OCI-LY3 (cell line): ENCODE measurements at regions not wholly inside any gene's neighbourhood (a gene's known extent, or its start where the extent isn't known, plus 50 kb on each side); places are given as distances from the start of the nearest gene placed in this dataset.

ENCODE experiments used
- CTCF ChIP-seq: fragments of 200-600, 300-600 bp; sonication (generic); IDR thresholded peaks from 2 replicates; pipeline ENCODE4 v1.5.1; 2014; ENCODE audit warnings: antibody characterized with exemption, low read length, low read depth
- EZH2phosphoT487 ChIP-seq: fragments of 200-600 bp; shearing (Covaris generic); IDR thresholded peaks from 2 replicates; pipeline ENCODE4 v1.6.1; 2018; ENCODE audit warnings: antibody characterized with exemption, mixed run types, low read depth

DNA sequence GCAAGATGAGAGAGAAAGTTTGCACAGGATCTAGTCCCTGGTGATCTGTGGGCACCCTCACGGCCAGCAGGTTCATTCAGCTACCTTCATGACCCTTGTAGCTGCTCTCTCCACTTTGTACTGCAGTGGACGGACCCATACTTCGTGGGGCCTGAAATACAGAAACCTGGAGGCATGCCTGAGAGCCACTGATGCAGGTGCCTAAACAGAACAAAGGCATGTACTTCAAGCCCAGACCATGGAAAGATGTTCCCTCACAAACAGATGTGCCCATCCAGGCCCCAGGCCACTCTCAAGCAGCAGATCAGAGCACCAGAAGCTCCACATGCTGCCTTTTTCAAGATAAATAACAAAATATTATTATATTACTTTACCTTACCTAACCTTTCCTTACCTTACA is 1629.0 kb downstream of the ARAP2 start:
- TF ChIP-seq CTCF (no peak), EZH2phosphoT487 (no peak)
